Skeletal muscle cell (primary cell): ENCODE measurements at regions not wholly inside any gene's neighbourhood (a gene's known extent, or its start where the extent isn't known, plus 50 kb on each side); places are given as distances from the start of the nearest gene placed in this dataset.

Experiments used
- DNase-seq: peaks from one replicate; pipeline ENCODE4 v3.0.0-alpha.2; 2010; ENCODE audit warnings: low read depth
- H3K4me3 ChIP-seq: 2 replicates; pipeline ENCODE4 v1.5.1; 2011; ENCODE audit warnings: low read depth, mild to moderate bottlenecking, control low read depth, low read length, moderate library complexity

- no peak for DNase-seq
- no peak overlapping the region for H3K4me3 ChIP-seq
Measured at GRCh38 chr11:130744794-130745193, 171.5 kb downstream of the SNX19 start.

DNA sequence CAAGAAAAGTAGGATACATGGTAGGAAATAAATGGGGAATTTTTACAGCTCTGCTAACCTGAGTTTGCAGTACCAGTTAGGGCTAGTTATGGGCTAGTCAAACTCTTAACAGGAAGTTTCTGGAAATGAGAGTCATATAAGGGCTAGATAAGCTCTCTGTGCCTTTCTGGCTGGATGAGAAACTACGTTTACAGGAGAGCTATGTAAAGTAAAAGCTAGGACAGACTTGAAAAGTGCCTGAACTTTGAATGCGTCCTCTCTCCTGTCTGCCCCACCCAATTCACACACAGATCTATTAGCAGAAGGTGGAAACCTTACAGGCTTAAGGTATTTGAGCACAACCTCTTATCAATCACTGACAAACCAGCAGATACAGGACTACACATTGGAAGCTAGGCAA is 167.1 kb downstream of the SNX19 start:
- DNase-seq, result no peak

GRCh38 chr11:130760515-130761125 is 155.7 kb downstream of the SNX19 start:
- H3K4me3 ChIP-seq, result no peak overlapping the region
- DNase-seq, result no peak

More for the DNA sequence above, 167.1 kb downstream of the SNX19 start:
- H3K4me3 ChIP-seq, result no peak overlapping the region

GRCh38 chr11:130761560-130762220 is 154.6 kb downstream of the SNX19 start:
- DNase-seq, result no peak

DNA sequence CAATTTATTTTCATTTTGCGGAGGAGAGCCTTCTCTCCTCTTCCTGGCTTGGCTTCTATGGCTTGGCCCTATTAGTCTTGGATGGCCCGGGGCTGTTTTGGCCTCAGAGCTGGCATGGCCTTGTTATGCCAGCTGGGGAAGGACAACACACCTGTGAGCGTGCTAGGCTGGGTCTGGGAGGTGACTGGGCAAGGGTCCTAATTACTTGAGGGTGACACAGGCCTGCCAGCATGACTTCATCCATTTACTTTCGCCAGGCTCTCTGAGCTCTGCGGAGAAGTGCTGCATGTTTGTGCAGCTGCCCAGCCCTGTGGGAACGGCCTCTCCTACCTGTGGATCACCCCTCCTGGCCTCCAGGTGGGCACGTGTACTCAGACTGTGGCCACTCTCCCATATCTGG is 153.6 kb downstream of the SNX19 start:
- no peak overlapping the region for H3K4me3 ChIP-seq
- DNase-seq, result no peak

More at GRCh38 chr11:130761560-130762220, 154.6 kb downstream of the SNX19 start:
- H3K4me3 ChIP-seq, result no peak overlapping the region

GRCh38 chr11:130763087-130763980 is 152.9 kb downstream of the SNX19 start:
- DNase-seq, result no peak
- H3K4me3 ChIP-seq, result no peak overlapping the region

- no peak for DNase-seq
- H3K4me3 ChIP-seq, result no peak overlapping the region
Measured at GRCh38 chr11:130765406-130765805, 150.9 kb downstream of the SNX19 start.

DNA sequence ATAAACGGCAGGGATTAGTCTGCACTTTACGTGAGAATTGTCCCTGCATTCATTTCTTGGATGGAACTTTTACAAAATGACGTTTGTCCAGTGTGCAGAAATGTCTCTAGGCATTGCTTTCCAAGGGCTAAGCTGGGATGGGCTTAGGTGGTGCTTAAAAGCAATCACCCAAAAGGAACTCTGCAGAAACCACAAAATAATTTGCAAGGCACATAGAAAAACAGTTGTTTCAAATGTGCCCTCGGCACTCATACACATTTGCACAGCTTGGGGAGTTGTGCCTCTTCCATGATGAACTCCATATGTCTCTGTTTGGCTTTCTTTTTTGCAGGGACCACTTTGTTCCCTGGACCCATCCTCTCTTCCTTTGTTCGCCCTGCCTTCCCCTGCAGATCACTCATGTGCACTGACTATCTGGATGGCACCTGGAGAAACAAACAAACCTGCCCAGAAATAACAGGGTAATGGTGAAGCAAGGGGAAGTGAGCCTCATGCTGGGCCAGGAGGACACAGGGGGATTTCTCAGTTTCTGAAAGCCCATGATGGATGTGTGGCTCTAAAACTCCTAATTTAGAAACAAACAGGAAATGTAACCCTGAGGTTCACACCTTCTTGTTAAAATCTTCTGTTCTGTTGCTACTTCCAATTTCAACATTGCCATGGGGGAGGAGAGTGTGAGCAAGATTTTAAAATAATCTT is 150.2 kb downstream of the SNX19 start:
- no peak for DNase-seq

GRCh38 chr11:130766650-130767565 is 149.4 kb downstream of the SNX19 start:
- no peak overlapping the region for H3K4me3 ChIP-seq
- DNase-seq, result no peak

More for the DNA sequence above, 150.2 kb downstream of the SNX19 start:
- no peak overlapping the region for H3K4me3 ChIP-seq

- DNase-seq, result no peak
- H3K4me3 ChIP-seq, result no peak overlapping the region
Measured at GRCh38 chr11:130769782-130770535, 146.3 kb downstream of the SNX19 start.

DNA sequence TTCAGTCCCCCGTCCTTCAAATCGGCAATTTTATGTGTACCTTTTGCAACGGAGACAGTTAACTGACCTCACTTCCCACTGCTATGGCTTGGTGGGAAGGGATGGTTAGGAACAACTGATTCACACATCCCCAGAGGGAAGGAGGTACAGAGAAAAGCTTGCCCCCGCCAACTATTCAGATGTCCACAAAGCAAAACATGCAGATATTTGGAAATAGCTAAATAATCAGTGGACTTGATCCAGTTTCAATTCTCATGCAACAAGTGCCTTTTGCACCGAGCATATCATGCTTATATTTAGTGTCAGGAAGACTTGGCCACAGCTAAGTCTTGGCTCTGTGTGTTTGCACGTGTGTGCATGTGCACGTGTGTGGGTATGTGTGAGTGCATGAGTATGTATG is 144.6 kb downstream of the SNX19 start:
- no peak overlapping the region for H3K4me3 ChIP-seq
- peak; percentile 86 for DNase-seq

DNA sequence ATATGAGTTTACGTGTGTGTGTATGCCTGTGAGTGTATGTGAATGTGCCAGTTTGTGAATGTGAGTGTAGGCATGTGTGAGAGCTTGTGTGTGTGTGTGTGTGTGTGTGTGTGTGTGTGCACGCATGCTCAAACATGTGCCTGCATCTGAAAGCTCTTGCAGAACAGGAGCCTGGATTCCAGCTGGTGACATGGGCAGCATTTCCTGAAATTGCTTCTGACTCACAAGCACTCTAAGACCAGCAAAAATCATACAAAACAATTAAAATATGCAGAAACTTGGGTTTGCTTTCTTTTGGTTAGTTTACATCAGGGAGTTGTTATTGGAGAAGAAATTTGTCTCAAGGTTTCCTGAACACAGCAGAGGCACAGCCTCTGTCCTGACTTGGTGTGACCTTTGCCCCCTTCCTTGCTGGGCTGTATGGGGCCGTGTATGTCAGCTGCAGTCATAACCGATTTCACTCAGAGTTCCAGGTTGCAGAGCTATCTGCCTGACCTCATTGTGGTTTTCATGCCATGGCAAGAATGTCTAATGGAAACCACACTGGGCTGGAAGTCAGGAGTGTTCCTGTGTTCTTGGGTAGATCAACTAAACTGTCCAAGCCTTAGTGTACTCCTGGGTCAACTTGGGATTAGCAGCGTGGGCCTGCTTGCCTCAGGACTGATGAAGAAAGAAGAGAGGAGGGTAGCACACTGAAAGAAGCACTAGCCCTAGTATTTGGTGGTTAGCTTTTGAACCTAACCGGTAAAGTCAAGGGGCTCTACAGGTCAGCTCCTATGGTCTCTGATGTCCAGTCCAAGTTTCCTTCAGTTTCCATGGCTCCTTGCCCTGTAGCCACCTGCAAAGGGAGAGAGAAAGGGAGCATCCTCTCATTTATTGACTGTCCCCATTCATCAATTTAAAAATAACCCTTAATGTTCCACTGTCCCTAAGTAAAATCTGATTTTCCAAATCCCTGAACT is 143.7 kb downstream of the SNX19 start:
- H3K4me3 ChIP-seq, result no peak overlapping the region
- peak; percentile 98 for DNase-seq

DNA sequence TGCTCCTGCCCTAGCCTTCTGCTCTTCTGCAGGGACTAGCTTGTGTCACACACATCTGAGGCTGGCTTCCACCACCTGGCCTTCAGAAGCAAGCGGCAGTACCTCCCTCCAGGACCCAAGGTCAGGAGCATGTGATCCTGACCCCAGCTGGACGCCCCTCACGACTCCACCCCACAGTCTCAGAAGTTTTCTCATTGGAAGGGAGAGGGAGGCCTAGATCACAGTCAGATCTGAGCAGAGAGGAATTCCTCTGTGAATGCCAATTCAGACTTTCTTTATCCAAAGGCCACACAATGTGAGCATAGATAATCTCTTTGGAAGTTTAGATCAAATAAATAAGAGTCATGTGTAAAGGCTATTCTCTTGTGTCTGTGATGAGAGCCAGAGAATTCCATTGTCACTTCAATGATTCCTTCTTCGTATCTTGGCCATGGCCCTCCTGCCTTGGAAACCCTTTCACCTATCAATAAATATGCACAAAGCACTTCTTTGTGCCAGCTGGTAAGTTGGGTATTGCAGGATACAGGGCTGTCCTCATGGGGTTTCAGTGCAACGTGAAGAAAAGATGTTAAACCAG is 142.9 kb downstream of the SNX19 start:
- DNase-seq, result no peak
- no peak overlapping the region for H3K4me3 ChIP-seq

DNA sequence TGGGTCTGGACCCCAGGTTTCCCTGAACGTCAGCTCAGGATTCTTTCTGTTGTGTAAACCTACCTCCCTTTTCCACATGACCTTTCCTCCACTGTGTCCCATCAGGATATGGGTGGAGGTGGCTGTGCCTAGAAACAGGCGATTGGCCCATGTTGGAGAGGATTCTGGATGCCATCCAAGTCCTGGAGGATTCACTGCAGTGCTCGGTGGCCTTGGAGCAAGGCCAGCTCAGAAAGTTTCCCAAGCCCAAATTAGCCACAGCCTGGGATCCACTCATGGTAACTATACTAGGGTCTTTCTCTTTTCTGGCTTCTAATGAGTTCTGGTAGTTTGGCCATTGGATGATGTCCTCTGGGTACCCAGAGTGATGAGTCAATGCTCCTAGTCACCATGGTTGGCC is 141.6 kb downstream of the SNX19 start:
- DNase-seq, result no peak
- no peak overlapping the region for H3K4me3 ChIP-seq

DNA sequence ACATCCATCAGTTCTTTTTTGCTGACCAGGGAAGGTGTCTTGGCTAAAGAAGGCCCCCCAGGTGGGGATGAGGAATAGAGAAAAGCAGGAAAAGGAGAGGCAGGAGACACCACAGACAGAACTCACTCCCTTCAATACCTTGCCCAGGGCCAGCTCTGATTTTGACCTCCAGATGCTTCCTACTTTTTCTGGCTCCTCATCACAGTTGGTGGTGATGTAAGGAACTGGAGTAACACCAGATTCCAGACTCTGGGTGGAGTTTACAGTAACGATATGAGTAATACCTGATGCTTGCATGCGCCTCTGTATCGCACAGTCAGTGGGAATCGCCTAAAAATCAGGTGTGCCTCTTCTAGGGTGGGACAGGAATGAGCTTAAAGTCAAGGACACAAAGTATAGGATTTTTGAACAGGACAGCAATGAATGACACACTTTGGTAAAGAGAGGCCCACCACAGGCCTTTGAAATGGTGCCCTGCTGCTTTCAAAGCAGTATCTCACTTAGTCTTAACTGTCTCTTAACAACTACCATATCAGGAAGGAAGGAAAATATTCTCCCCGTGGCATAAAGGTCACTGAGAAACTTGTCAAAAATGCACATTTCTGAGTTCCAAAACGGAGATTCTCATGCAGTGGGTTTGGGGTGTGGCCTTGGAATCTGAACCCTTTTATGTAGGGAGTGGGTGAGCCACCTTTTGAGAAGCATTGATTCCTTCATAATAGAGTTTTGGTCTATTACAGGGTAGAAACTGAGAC is 140.8 kb downstream of the SNX19 start:
- DNase-seq, result no peak
- H3K4me3 ChIP-seq, result no peak overlapping the region

GRCh38 chr11:130776061-130776419 is 140.2 kb downstream of the SNX19 start:
- H3K4me3 ChIP-seq, result no peak overlapping the region
- no peak for DNase-seq
